GM18909 (cell line): ENCODE measurements at regions not wholly inside any gene's neighbourhood (a gene's known extent, or its start where the extent isn't known, plus 50 kb on each side); places are given as distances from the start of the nearest gene placed in this dataset.
"Not testable (repeated sequence)": the region's sequence is repeated elsewhere in the genome, so short reads cannot be mapped to it uniquely, and the experiment has no call there.

Source experiments
- ATAC-seq: cut with Tn5 transposase; IDR thresholded peaks from one replicate; pipeline ENCODE4 v1.9.1; 2021; ENCODE audit warnings: mild to moderate bottlenecking; ENCODE audit not compliant: unreplicated experiment, poor library complexity

DNA sequence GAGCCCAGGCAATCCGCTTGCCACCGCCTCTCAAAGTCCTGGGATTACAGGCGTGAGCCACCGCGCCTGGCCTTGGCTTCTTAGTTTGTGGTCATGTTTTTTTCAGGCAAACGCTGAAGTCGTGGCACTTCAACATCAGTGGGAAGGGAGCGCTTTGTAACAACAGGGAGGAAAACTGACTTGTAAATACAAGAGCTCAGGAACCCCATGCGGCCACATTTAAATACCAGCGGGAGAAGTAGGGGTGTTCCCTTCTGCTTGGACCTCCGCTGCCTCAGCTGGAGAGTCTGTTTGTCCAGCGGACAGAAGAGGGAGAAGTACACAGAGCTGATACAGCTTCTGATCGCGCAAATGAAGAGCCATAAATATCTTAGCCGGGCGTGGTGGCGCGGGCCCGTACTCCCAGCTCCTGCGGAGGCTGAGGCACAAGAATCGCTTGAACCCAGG lies 108.7 kb upstream of the KMT2C start:
- no peak for ATAC-seq

GRCh38 chr7:152543799-152544198 lies 108.0 kb upstream of the KMT2C start:
- ATAC-seq = no peak

DNA sequence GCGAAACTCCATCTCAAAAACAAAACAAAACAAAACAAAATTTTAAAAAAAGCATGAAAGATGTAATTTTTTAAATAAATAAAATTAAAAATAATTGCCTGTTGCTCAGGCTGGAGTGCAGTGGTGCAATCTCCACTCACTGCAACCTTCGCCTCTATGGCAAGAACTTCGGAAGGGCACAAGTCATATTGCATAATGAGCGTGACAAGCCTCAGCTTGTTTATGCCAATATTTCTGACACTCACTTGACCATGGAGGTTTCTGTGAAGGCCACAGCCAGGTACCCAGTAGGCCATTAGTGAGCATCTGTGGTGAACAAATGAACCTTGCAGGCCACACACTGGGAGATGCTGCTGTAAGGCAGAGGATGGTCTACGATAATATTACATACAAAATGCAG lies 106.1 kb upstream of the KMT2C start:
- ATAC-seq = no peak

GRCh38 chr7:152539190-152539495 lies 103.3 kb upstream of the KMT2C start:
- ATAC-seq = not testable (repeated sequence)

DNA sequence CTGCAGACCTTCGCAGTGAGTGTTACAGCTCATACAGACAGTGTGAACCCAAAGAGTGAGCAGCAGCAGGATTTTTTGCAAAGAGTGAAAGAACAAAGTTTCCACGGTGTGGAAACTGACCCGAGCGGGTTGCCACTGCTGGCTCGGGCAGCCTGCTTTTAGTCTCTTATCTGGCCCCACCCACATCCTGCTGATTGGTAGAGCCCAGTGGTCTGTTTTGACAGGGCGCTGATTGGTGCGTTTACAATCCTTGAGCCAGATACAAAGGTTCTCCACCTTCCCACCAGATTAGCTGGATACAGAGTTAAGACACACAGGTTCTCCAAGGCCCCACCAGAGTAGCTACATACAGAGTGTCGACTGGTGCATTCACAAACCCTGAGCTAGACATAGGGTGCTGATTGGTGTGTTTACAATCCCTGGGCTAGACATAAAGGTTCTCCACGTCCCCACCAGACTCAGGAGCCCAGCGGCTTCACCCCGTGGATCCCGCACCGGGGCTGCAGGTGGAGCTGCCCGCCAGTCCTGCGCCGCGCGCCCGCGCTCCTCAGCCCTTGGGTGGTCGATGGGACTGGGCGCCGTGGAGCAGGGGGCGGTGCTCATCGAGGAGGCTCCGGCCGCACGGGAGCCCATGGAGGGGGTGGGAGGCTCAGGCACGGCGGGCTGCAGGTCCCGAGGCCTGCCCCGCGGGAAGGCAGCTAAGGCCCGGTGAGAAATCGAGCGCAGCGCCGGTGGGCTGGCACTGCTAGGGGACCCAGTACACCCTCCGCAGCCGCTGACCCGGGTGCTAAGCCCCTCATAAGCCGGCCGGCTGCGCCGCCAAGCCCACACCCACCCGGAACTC lies 102.8 kb upstream of the KMT2C start:
- not testable (repeated sequence) for ATAC-seq

DNA sequence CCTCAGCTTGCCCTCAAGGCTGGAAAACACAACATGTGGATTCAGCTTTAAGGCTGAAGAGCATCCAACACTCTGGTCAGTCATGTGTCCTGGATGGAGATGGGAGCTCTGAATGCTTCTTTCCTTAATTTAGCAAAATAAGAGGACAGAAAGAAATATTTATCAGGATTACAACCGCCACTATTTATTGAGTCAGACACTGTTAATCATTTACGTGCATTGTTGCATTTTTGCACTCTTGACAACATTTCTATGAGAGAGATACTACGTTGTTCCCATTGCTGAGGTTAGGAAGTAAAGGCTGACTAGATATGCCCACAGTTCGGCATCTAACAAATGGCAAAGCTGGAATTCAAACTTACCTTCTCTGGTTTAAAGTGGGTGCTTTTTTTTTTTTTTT lies 101.8 kb upstream of the KMT2C start:
- no peak for ATAC-seq

DNA sequence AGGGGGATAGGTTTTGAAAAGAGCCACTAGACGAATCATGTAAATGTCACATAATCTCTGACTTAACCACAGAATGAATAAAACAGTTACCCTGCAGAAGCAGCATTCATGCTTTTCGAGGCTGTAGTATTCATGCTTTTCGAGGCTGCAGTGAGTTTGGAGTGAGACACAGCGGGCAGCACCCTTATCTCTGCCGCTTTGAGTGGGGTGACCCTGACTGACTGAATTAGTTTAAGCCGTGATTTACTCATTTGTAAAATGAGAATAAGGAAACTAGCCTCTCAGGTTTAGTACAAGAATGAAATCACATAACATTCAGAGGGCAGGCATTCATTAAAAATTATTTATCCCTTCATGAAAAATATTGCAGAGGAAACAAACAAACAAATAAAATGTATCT lies 92.8 kb upstream of the KMT2C start:
- ATAC-seq = no peak

- no peak for ATAC-seq
Observed at GRCh38 chr7:152527610-152528032, 91.8 kb upstream of the KMT2C start.

DNA sequence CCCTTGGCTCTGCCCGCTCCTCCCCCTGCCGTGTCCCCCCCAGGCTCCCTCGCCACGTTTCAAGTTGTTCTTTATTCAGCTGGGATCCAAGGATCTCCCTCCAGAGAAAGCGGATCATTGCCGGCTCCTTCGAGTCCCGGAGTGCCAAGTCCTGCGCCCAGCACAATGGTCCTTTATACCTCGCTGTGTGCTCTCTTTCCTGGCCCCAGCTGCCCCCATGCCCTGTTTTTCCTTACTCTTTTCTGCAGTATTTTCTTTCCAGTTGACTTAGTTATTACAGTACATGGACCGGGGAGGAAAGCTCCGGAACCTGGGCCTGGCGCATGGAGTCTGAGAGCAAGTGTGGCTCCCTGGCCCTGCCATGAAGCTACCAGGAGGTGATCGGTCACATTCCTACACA lies 88.1 kb upstream of the KMT2C start:
- ATAC-seq = no peak

- no peak for ATAC-seq
Observed at GRCh38 chr7:152522571-152523067, 86.8 kb upstream of the KMT2C start.

GRCh38 chr7:152521420-152522337 lies 85.9 kb upstream of the KMT2C start:
- no peak for ATAC-seq

DNA sequence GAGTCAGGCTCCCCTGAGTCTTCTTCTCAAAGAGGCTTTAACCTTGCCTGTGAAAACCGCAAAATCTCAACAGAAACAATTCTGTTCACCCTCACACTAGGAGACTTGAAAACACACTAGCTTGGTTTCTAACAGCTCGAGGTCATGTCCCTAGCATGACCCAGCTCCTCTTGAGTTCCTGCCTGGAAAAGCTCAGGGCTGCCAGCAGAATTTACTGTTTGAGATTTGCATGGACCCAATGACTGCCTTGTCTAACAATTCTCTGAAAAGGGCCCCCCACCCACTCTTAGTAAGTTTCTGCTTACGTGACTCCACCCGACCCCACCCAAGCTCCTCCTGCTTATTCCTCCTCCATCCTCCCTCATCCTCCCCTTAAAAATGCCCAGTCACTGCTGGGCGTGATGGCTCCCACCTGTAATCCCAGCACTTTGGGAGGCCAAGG lies 85.1 kb upstream of the KMT2C start:
- no peak for ATAC-seq

- ATAC-seq = no peak
Observed at GRCh38 chr7:152519290-152519689, 83.5 kb upstream of the KMT2C start.

- no peak for ATAC-seq
Observed at GRCh38 chr7:152516216-152516615, 80.4 kb upstream of the KMT2C start.

DNA sequence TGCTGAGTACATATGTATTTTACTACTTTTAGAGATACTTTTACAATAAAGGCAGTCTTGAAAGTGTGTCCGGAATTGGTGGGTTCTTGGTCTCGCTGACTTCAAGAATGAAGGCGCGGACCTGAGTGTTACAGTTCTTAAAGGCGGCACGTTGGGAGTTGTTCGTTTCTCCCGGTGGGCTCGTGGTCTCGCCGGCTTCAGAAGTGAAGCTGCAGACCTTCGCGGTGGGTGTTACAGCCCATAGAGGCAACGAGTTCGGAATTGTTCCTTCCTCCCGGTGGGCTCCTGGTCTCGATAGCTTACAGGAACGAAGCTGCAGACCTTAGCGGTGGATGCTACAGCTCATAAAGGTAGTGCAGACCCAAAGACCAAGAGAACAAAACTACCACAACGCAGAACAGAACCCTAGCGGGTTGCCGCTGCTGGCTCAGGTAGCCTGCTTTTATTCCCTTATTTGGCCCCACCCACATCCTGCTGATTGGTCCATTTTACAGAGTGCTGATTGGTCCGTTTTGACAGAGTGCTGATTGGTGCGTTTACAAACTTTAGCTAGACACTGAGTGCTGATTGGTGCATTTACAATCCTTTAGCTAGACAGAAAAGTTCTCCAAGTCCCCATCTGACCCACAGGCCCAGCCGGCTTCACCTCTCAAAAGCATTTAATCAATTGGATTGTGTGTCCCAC lies 79.6 kb upstream of the KMT2C start:
- ATAC-seq = not testable (repeated sequence)

- no peak for ATAC-seq
Observed at GRCh38 chr7:152514771-152515105, 78.9 kb upstream of the KMT2C start.

GRCh38 chr7:152513861-152514770 lies 78.3 kb upstream of the KMT2C start:
- no peak for ATAC-seq

DNA sequence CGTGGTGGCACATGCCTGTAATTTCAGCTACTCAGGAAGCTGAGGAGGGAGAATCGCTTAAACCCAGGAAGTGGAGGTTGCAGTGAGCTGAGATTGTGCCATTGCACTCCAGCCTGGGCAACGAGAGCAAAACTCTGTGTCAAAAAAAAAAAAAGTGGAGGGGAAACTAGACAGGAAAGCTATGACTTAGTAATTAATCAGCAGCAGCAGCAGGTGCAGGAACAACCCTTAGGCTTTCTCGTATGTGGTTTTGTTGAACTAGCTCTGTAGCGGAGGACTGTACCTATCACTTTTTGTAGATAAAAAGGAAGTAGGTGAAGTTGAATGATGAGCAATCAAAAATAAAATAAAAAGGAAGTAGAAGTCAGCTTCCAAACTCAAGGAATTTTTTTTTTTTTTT lies 76.9 kb upstream of the KMT2C start:
- ATAC-seq = no peak

DNA sequence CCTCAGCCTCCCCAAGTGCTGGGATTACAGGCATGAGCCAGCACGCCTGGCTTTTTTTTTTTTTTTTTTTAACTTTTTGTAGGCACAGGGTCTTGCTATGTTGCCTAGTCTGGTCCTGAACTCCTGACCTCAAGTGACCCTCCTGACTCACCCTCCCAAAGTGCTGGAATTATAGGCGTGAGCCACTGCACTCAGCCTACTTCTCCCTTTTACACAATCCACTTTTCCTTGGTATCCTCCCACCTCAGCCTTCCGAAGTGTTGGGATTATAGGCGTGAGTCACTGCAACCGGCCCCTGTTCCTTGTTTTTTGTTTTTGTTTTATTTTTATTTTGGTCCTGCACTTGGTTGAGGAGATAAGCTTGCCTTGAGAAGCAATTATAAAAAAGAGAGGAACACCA lies 75.9 kb upstream of the KMT2C start:
- no peak for ATAC-seq

DNA sequence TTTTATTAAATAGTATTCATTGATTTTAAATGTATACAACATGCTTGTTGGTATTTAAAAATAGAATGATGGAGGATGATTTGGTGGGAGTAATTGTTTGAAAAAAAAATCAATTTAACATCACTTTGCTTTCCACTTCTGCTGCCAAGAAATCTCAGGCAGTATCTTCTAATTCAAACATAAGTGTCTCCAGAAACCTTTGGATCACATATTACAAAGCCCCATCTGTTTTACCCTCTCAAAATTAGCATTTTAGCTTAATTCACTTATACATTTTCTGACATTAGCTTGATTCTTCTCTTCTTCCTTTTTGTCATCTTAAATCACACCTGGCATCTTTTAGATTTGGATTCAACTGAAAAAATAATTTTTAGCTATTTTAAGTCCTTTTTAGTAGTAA lies 72.9 kb upstream of the KMT2C start:
- ATAC-seq = no peak
